ENCODE measurements at regions not wholly inside any gene's neighbourhood (a gene's known extent, or its start where the extent isn't known, plus 50 kb on each side); places are given as distances from the start of the nearest gene placed in this dataset.

DNA sequence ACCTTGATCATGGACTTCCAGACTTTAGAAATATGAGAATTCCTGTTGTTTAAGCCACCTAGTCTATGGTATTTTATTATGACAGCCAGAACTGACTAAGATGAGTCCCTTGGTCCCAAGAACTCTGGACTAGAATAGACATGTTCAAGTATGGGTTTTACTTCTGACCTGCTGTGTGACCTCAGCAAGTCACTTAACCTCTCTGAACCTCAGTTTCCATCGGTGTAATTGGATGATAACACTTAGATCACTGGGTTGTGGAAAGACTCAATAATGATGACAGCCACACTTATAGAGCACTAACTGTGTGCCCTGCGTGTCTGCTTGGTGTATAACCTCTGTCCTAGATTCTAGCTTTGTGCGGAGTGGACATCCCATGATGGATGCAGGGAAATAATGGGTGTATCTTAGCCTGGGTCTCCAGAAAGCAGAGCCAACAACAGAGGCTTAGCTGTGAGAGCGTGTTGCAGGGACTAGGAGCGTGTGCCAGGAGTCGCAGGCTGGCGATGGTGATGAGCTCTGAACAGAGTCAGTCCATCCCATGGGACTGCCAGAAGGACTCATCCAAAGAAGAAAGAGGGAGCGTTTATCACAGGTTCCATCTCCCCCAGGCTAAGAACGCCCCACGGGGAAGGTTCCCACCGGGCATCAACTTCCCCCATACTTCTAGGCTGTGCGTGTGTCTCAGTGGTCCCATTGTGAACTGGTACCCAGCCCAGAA is 93.2 kb upstream of the TP53I11 start:
- Histone ChIP-seq H3K27me3 (no peaks in the 10 kb centered on the region), H3K9ac (ENCODE audit: low read depth in 2 of 2, low read length in 2 of 2) (no peak overlapping the region), H3K36me3 (no peaks in the 10 kb centered on the region), H3K4me3 (no peak overlapping the region), H3K4me1 (no peaks in the 10 kb centered on the region), H3K9me3 (no peaks in the 10 kb centered on the region), H3K27ac (no peak overlapping the region)
- intact Hi-C loops (cut with DNase I), result no loop called here
- no peak for DNase-seq
- TF ChIP-seq, protein P1, sequence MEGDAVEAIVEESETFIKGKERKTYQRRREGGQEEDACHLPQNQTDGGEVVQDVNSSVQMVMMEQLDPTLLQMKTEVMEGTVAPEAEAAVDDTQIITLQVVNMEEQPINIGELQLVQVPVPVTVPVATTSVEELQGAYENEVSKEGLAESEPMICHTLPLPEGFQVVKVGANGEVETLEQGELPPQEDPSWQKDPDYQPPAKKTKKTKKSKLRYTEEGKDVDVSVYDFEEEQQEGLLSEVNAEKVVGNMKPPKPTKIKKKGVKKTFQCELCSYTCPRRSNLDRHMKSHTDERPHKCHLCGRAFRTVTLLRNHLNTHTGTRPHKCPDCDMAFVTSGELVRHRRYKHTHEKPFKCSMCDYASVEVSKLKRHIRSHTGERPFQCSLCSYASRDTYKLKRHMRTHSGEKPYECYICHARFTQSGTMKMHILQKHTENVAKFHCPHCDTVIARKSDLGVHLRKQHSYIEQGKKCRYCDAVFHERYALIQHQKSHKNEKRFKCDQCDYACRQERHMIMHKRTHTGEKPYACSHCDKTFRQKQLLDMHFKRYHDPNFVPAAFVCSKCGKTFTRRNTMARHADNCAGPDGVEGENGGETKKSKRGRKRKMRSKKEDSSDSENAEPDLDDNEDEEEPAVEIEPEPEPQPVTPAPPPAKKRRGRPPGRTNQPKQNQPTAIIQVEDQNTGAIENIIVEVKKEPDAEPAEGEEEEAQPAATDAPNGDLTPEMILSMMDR (IDR thresholded peaks at IDR 0.05), result no peak

DNA sequence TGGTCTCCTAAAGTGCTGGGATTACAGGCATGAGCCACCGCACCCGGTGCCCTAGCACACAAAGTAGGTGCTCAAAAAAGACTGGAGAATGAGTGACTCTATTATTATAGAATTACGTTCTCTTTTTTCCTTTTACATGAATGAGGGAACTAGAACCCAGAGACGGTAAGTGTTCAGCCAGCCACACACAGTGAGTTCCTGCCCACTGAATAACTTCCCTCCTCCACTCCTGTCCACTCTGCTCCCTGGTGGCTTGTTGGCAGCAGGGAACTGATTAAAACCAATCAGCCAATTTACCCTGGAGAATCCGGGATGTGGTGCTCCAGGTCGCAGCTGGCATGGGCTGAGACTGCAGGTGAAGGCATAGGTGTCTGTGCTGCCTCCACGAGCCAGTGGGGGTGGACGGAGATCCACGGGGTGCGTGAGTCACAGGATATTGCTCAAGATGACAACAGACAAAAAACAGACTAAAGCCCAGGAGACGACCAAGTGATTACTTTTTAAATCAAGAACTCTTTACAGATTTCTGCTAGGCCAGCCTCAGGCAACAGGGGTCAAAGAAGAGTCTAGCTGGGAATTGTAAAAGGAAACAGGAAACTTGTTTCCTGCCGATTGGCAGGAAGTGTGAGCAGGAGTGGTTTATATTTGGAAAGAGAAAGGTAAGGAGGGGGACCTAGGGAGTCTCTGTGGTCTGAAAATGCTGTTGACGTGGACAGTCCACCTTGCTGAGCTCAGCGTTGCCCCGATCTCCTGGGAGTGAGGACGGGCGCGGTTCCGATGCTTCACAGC is 95.2 kb upstream of the TP53I11 start:
- Histone ChIP-seq H3K9ac (ENCODE audit: low read depth in 2 of 2, low read length in 2 of 2) (no peak overlapping the region), H3K4me3 (no peak overlapping the region), H3K36me3 (no peaks in the 10 kb centered on the region), H3K27me3 (no peaks in the 10 kb centered on the region), H3K9me3 (no peaks in the 10 kb centered on the region), H3K27ac (no peak overlapping the region), H3K4me1 (no peaks in the 10 kb centered on the region)
- intact Hi-C loops (cut with DNase I), result no loop called here
- no peak for DNase-seq
- TF ChIP-seq, protein P1 (IDR thresholded peaks at IDR 0.05), result no peak

DNA sequence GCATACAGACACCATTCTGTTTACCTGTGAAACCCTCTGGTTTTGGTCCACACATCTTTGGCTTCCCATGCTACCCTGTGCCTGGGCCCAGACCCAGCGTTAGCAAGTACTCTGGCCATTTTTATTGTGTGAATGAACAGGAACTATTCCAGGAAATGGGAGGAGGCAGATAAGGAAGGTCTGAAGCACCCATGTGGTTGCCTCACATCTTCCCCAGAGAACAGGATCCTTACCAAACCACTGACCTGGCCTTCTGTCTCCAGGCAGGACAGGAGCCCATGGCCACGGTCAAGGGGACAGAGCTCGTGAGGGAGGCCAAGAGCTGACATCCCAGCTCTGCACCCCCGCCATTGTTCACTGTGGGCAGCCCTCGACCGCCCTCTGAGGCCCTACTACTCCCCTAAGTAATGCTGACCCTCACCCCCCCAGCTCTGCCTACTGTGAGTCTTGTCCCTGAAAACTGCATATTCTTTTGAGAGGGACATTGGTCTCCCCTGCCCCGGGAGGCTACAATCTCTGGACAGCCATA is 97.7 kb upstream of the TP53I11 start:
- no peak for DNase-seq
- Histone ChIP-seq H3K9ac (ENCODE audit: low read depth in 2 of 2, low read length in 2 of 2) (no peak overlapping the region), H3K9me3 (no peaks in the 10 kb centered on the region), H3K27ac (no peak overlapping the region), H3K4me1 (no peaks in the 10 kb centered on the region), H3K4me3 (no peak overlapping the region), H3K27me3 (no peaks in the 10 kb centered on the region), H3K36me3 (no peaks in the 10 kb centered on the region)
- TF ChIP-seq, protein P1 (IDR thresholded peaks at IDR 0.05), result no peak
- intact Hi-C loops (cut with DNase I), result no loop called here

DNA sequence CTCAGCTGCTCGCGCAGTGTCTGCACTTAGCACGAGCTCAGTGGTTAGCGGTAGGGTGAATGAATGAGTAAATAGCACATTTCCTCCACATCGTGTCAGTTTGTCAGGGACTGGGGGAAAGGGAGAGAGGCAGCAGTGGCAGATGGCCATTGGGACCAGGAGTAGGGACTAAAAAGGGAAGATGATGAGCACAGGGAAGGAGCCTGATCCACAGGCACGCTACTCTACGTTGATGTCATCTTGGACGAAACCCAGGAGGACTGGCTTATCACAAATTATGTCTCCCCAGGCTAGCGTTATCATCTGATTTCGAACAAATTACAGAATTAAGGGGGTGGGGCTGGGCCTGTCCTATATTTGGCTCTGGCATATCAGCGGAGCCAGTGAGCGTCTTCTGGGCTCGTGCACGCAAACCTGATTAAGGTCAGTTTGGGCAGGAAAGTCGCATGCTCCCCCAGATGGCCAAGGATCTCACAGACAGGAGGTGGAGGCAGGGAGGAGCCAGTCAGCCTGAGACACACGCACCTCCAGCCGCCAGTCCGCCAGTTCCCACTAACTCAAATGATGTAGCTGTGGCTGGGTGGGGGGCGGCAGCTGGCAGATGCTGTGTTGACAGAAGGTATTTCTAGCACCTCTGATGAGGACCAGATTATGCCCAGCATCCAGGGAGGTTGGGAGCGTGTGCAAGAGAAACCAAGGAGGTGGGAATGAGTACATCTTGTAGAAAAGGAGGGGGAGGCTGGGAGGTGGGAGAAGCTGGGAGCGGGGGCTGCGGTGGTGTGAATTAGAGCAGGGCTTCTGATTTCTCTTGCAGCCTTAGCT is 97.4 kb upstream of the PRDM11 start:
- intact Hi-C loops (cut with DNase I), result no loop called here
- DNase-seq, result no peak

DNA sequence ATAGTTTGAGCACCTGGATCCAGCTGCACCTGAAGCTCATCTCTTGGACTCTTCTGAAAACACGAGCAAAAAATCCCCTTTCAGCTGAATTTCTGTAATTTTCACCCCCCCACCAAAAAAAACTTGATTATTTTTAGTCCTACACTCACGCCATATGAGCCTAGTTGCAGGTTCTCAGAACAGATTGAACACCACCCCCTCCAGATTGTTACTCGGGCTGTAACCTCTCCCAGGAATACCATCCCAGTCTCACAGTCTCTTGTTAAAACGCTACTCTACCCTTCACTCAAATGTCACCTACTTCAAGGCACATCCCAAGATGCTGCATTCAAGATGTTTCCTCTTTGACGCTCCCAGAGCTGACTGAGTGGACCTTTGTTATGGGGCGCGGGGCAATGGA is 96.3 kb upstream of the PRDM11 start:
- intact Hi-C loops (cut with DNase I), result no loop called here
- DNase-seq, result no peak
- Histone ChIP-seq H3K27me3 (no peaks in the 10 kb centered on the region), H3K27ac (no peak overlapping the region), H3K4me3 (no peak overlapping the region), H3K4me1 (no peaks in the 10 kb centered on the region), H3K9me3 (no peaks in the 10 kb centered on the region), H3K36me3 (no peaks in the 10 kb centered on the region), H3K9ac (ENCODE audit: low read depth in 2 of 2, low read length in 2 of 2) (no peak overlapping the region)
- TF ChIP-seq, protein P1 (IDR thresholded peaks at IDR 0.05), result no peak

More for the DNA sequence above, 97.4 kb upstream of the PRDM11 start:
- no peaks in the 10 kb centered on the region for H3K4me1 ChIP-seq
- no peaks in the 10 kb centered on the region for H3K9me3 ChIP-seq
- H3K27me3 ChIP-seq, result no peaks in the 10 kb centered on the region
- no peak overlapping the region for H3K9ac ChIP-seq (ENCODE audit: low read depth in 2 of 2, low read length in 2 of 2)
- no peaks in the 10 kb centered on the region for H3K36me3 ChIP-seq
- H3K4me3 ChIP-seq, result no peak overlapping the region
- no peak overlapping the region for H3K27ac ChIP-seq
- TF ChIP-seq, protein P1 (IDR thresholded peaks at IDR 0.05), result no peak
